Activated naive CD8-positive, alpha-beta T cell treated with anti-CD3 and anti-CD28 coated beads, Interleukin-2, amount 10 ng/mL, durations not matched to agents 7 days and 5 days (primary cell): ENCODE measurements at regions not wholly inside any gene's neighbourhood (a gene's known extent, or its start where the extent isn't known, plus 50 kb on each side); places are given as distances from the start of the nearest gene placed in this dataset.

Source experiments
- ATAC-seq: fragments of 150-1000 bp; cut with Tn5 transposase; one replicate; pipeline ENCODE4 v1.10.0; 2021; ENCODE audit warnings: low read depth, moderate library complexity
- POLR2A ChIA-PET: fragments of 350-600 bp; sonication (Branson Sonifier 250); formaldehyde crosslinking; loops from one replicate; lab custom pipeline; 2021; ENCODE audit warnings: antibody characterized with exemption; lab: Charles Lee
- DNase-seq: peaks from one replicate; pipeline ENCODE4 v3.0.0; 2021
- H3K27ac Mint-ChIP-seq: one replicate; pipeline ENCODE4 v1.8.0; 2022; ENCODE audit warnings: mild to moderate bottlenecking, mixed read lengths
- H3K27me3 Mint-ChIP-seq: one replicate; pipeline ENCODE4 v1.8.0; 2022; ENCODE audit warnings: mild to moderate bottlenecking, moderate library complexity, mixed read lengths
- H3K36me3 Mint-ChIP-seq: one replicate; pipeline ENCODE4 v1.8.0; 2021; ENCODE audit warnings: mild to moderate bottlenecking, mixed read lengths
- H3K4me1 Mint-ChIP-seq: one replicate; pipeline ENCODE4 v1.8.0; 2021; ENCODE audit warnings: mixed read lengths
- H3K4me3 Mint-ChIP-seq: one replicate; pipeline ENCODE4 v1.8.0; 2022; ENCODE audit warnings: mild to moderate bottlenecking, moderate library complexity, mixed read lengths
- H3K9me3 Mint-ChIP-seq: one replicate; pipeline ENCODE4 v1.8.0; 2021; ENCODE audit warnings: mixed read lengths

- no peak for ATAC-seq
- no peaks in the 10 kb centered on the region for H3K4me1 Mint-ChIP-seq
- H3K27ac Mint-ChIP-seq, result no peak overlapping the region
- peaks cover 4% of the 10 kb centered on the region for H3K9me3 Mint-ChIP-seq
- no peaks in the 10 kb centered on the region for H3K27me3 Mint-ChIP-seq
- DNase-seq, result no peak
- no peaks in the 10 kb centered on the region for H3K36me3 Mint-ChIP-seq
- POLR2A ChIA-PET, result no interaction called here
- no peak overlapping the region for H3K4me3 Mint-ChIP-seq
Observed at GRCh38 chr4:19927381-19927780, 324.3 kb upstream of the SLIT2 start.

- ATAC-seq (no peak), DNase-seq (no peak)
- H3K9me3 Mint-ChIP-seq, result peaks cover 4% of the 10 kb centered on the region
- no peak overlapping the region for H3K4me3 Mint-ChIP-seq
- no peaks in the 10 kb centered on the region for H3K36me3 Mint-ChIP-seq
- H3K4me1 Mint-ChIP-seq, result no peaks in the 10 kb centered on the region
- no peaks in the 10 kb centered on the region for H3K27me3 Mint-ChIP-seq
- POLR2A ChIA-PET, result no interaction called here
- no peak overlapping the region for H3K27ac Mint-ChIP-seq
Observed at GRCh38 chr4:19925516-19925915, 326.2 kb upstream of the SLIT2 start.

- H3K27ac Mint-ChIP-seq, result no peak overlapping the region
- no peak overlapping the region for H3K4me3 Mint-ChIP-seq
- DNase-seq (no peak), ATAC-seq (no peak)
- POLR2A ChIA-PET, result no interaction called here
- no peaks in the 10 kb centered on the region for H3K36me3 Mint-ChIP-seq
- H3K9me3 Mint-ChIP-seq, result peaks cover 4% of the 10 kb centered on the region
- H3K27me3 Mint-ChIP-seq, result no peaks in the 10 kb centered on the region
- H3K4me1 Mint-ChIP-seq, result no peaks in the 10 kb centered on the region
Observed at GRCh38 chr4:19924761-19925160, 326.9 kb upstream of the SLIT2 start.

GRCh38 chr4:19915276-19915675, 336.4 kb upstream of the SLIT2 start:
- POLR2A ChIA-PET, result no interaction called here
- Mint-ChIP-seq H3K4me1 (no peaks in the 10 kb centered on the region), H3K27ac (no peak overlapping the region), H3K27me3 (no peaks in the 10 kb centered on the region), H3K36me3 (no peaks in the 10 kb centered on the region), H3K9me3 (peaks cover 15% of the 10 kb centered on the region), H3K4me3 (no peak overlapping the region)
- no peak for ATAC-seq
- DNase-seq, result no peak

- Mint-ChIP-seq H3K4me1 (no peaks in the 10 kb centered on the region), H3K27ac (no peak overlapping the region), H3K36me3 (no peaks in the 10 kb centered on the region), H3K27me3 (no peaks in the 10 kb centered on the region), H3K4me3 (no peak overlapping the region), H3K9me3 (peaks cover 11% of the 10 kb centered on the region)
- POLR2A ChIA-PET, result no interaction called here
- ATAC-seq, result no peak
- DNase-seq, result no peak
Observed at GRCh38 chr4:19913650-19914049, 338.1 kb upstream of the SLIT2 start.

GRCh38 chr4:19910861-19911525, 340.7 kb upstream of the SLIT2 start:
- POLR2A ChIA-PET, result no interaction called here
- DNase-seq, result no peak
- ATAC-seq, result no peak
- Mint-ChIP-seq H3K27me3 (no peaks in the 10 kb centered on the region), H3K4me3 (no peak overlapping the region), H3K9me3 (peaks cover 8% of the 10 kb centered on the region), H3K36me3 (no peaks in the 10 kb centered on the region), H3K4me1 (no peaks in the 10 kb centered on the region), H3K27ac (no peak overlapping the region)

- no peaks in the 10 kb centered on the region for H3K4me1 Mint-ChIP-seq
- no peak overlapping the region for H3K4me3 Mint-ChIP-seq
- H3K9me3 Mint-ChIP-seq, result peaks cover 2% of the 10 kb centered on the region
- ATAC-seq (no peak), DNase-seq (no peak)
- no peaks in the 10 kb centered on the region for H3K27me3 Mint-ChIP-seq
- no peak overlapping the region for H3K27ac Mint-ChIP-seq
- POLR2A ChIA-PET, result no interaction called here
- H3K36me3 Mint-ChIP-seq, result no peaks in the 10 kb centered on the region
Observed at GRCh38 chr4:19905024-19905423, 346.7 kb upstream of the SLIT2 start.

- Mint-ChIP-seq H3K9me3 (peaks cover 9% of the 10 kb centered on the region), H3K27ac (no peak overlapping the region), H3K4me1 (no peaks in the 10 kb centered on the region), H3K4me3 (no peak overlapping the region), H3K36me3 (no peaks in the 10 kb centered on the region), H3K27me3 (no peaks in the 10 kb centered on the region)
- POLR2A ChIA-PET, result no interaction called here
- no peak for DNase-seq
- no peak for ATAC-seq
Observed at GRCh38 chr4:19888587-19888986, 363.1 kb upstream of the SLIT2 start.

GRCh38 chr4:19883841-19884240, 367.9 kb upstream of the SLIT2 start:
- Mint-ChIP-seq H3K9me3 (peaks cover 10% of the 10 kb centered on the region), H3K36me3 (no peaks in the 10 kb centered on the region)

GRCh38 chr4:19880206-19880605, 371.5 kb upstream of the SLIT2 start:
- no peak for ATAC-seq
- no peaks in the 10 kb centered on the region for H3K4me1 Mint-ChIP-seq
- H3K27ac Mint-ChIP-seq, result no peak overlapping the region
- H3K9me3 Mint-ChIP-seq, result peaks cover 5% of the 10 kb centered on the region
- H3K27me3 Mint-ChIP-seq, result no peaks in the 10 kb centered on the region
- DNase-seq, result no peak
- H3K4me3 Mint-ChIP-seq, result no peak overlapping the region
- H3K36me3 Mint-ChIP-seq, result no peaks in the 10 kb centered on the region
- POLR2A ChIA-PET, result no interaction called here

More at GRCh38 chr4:19883841-19884240, 367.9 kb upstream of the SLIT2 start:
- ATAC-seq, result no peak
- Mint-ChIP-seq H3K27ac (no peak overlapping the region), H3K4me1 (no peaks in the 10 kb centered on the region), H3K4me3 (no peak overlapping the region), H3K27me3 (no peaks in the 10 kb centered on the region)
- POLR2A ChIA-PET, result no interaction called here
- no peak for DNase-seq

GRCh38 chr4:19879330-19879729, 372.4 kb upstream of the SLIT2 start:
- Mint-ChIP-seq H3K27ac (no peak overlapping the region), H3K27me3 (no peaks in the 10 kb centered on the region), H3K4me3 (no peak overlapping the region), H3K9me3 (peaks cover 5% of the 10 kb centered on the region), H3K4me1 (no peaks in the 10 kb centered on the region), H3K36me3 (no peaks in the 10 kb centered on the region)
- no peak for DNase-seq
- ATAC-seq, result no peak
- POLR2A ChIA-PET, result no interaction called here

GRCh38 chr4:19857991-19858390, 393.7 kb upstream of the SLIT2 start:
- Mint-ChIP-seq H3K27me3 (no peaks in the 10 kb centered on the region), H3K4me1 (no peaks in the 10 kb centered on the region)
- no peak for ATAC-seq

GRCh38 chr4:19857380-19857779, 394.3 kb upstream of the SLIT2 start:
- POLR2A ChIA-PET, result no interaction called here
- Mint-ChIP-seq H3K4me3 (no peak overlapping the region), H3K4me1 (no peaks in the 10 kb centered on the region), H3K27me3 (no peaks in the 10 kb centered on the region), H3K27ac (no peak overlapping the region), H3K36me3 (no peaks in the 10 kb centered on the region), H3K9me3 (peaks cover 12% of the 10 kb centered on the region)
- DNase-seq, result no peak
- ATAC-seq, result no peak

More at GRCh38 chr4:19857991-19858390, 393.7 kb upstream of the SLIT2 start:
- no peak for DNase-seq
- Mint-ChIP-seq H3K9me3 (peaks cover 12% of the 10 kb centered on the region), H3K36me3 (no peaks in the 10 kb centered on the region), H3K4me3 (no peak overlapping the region), H3K27ac (no peak overlapping the region)
- POLR2A ChIA-PET, result no interaction called here

GRCh38 chr4:19850909-19851308, 400.8 kb upstream of the SLIT2 start:
- H3K27me3 Mint-ChIP-seq, result no peaks in the 10 kb centered on the region
- no peaks in the 10 kb centered on the region for H3K9me3 Mint-ChIP-seq
- H3K36me3 Mint-ChIP-seq, result no peaks in the 10 kb centered on the region
- POLR2A ChIA-PET, result no interaction called here
- DNase-seq (no peak), ATAC-seq (no peak)
- H3K27ac Mint-ChIP-seq, result no peak overlapping the region
- no peak overlapping the region for H3K4me3 Mint-ChIP-seq
- H3K4me1 Mint-ChIP-seq, result no peaks in the 10 kb centered on the region

GRCh38 chr4:19844446-19844845, 407.3 kb upstream of the SLIT2 start:
- no peaks in the 10 kb centered on the region for H3K36me3 Mint-ChIP-seq
- ATAC-seq, result no peak
- DNase-seq, result no peak
- H3K4me3 Mint-ChIP-seq, result no peak overlapping the region
- H3K9me3 Mint-ChIP-seq, result peaks cover 1% of the 10 kb centered on the region
- H3K27me3 Mint-ChIP-seq, result no peaks in the 10 kb centered on the region
- no peak overlapping the region for H3K27ac Mint-ChIP-seq
- POLR2A ChIA-PET, result no interaction called here
- H3K4me1 Mint-ChIP-seq, result no peaks in the 10 kb centered on the region
